Gastrocnemius medialis (tissue), 4 donors: ENCODE measurements at regions not wholly inside any gene's neighbourhood (a gene's known extent, or its start where the extent isn't known, plus 50 kb on each side); places are given as distances from the start of the nearest gene placed in this dataset.

Experiments used
- CTCF ChIP-seq, 5 experiments: fragments of 450-650 bp in 3 of 5; fragments of 200-600 bp in 2 of 5; sonication (generic) in 2 of 5; IDR thresholded peaks in 4 of 5; conservative IDR thresholded peaks in 1 of 5; 1 replicate in 4 of 5; 2 replicates in 1 of 5; pipeline ENCODE4 v1.5.1; 2016 to 2019; ENCODE audit warnings: antibody characterized with exemption in 5 of 5, mild to moderate bottlenecking in 3 of 5, moderate library complexity in 3 of 5
- POLR2A ChIP-seq, 2 donors: fragments of 450-650 bp; IDR thresholded peaks; one replicate each; pipeline ENCODE4 v1.6.1; 2017; ENCODE audit warnings: antibody characterized with exemption in 2 of 2, mild to moderate bottlenecking in 2 of 2, moderate library complexity in 2 of 2

- TF ChIP-seq CTCF (IDR thresholded peaks at IDR 0.05 in 4 of 5, conservative IDR thresholded peaks at IDR 0.05 in 1 of 5) (no peak), POLR2A (IDR thresholded peaks at IDR 0.05) (no peak)
These were observed 231.6 kb upstream of the DYNLRB2 start for GRCh38 chr16:80309178-80309577.
